ENCODE measurements at regions not wholly inside any gene's neighbourhood (a gene's known extent, or its start where the extent isn't known, plus 50 kb on each side); places are given as distances from the start of the nearest gene placed in this dataset.

DNA sequence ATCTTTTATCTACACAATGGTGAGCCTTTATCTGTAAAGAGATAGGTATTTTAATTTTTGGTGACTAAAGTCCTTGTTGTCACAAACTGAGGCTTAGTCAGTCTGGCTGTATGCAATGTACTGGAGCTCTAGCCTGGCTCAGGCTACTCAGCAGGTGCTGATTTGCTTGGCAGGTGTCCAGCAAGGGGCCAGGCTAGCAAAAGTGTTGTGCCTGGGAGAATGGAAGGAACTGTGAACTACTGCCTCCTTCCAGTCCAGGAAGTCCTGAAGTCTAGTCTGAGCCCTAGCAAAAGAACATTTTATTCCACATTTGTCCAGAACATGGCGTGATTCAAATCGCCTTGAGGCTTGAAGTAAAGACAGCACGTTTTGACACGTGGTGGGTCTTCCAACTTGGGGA, 260.5 kb downstream of the CCDC85A start:
- H3K4me3 ChIP-seq (ENCODE audit: low read length in 2 of 2) = no peak overlapping the region
- no peaks in the 10 kb centered on the region for H3K4me1 ChIP-seq (ENCODE audit: control insufficient read depth, insufficient read depth, low read length)
- H3K27me3 ChIP-seq (ENCODE audit: control insufficient read depth in 1 of 2, insufficient read depth in 2 of 2, low read length in 2 of 2) = no peaks in the 10 kb centered on the region
- H3K36me3 ChIP-seq (ENCODE audit: control insufficient read depth in 2 of 2, insufficient read depth in 2 of 2, low read length in 2 of 2) = no peaks in the 10 kb centered on the region
- H3K27ac ChIP-seq (ENCODE audit: low read length) = no peak overlapping the region
- no peaks in the 10 kb centered on the region for H3K9me3 ChIP-seq (ENCODE audit: control insufficient read depth in 2 of 2, low read length in 2 of 2)
- no peak overlapping the region for H3K9ac ChIP-seq (ENCODE audit: low read length in 2 of 2)

DNA sequence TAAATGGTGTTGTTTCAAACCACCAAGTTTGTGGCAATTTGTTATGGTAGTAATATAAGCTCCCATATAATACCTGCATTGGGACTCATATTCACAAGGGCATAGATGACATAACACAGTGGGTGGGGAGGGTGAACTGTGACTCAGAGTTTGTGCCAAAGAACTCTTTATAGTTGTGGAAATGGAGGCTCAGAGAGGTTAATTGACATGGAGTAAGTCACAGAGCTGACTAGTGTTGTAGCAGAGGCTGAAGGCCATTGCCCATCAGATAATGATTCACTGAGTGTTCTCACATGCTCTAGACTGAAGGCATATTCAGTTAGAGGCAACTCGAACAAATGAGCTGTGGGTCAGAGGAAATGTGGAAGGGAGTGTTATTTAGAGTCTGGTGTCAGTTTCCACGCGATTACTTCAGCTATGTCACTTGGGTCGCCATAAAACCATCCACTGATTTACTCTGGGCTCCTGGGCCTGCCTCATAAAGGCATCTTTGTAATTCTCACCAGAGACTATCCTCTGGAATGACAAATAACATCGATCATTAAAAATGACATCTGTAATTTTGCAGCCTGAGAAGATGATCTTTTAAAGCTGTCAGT, 264.7 kb downstream of the CCDC85A start:
- no peaks in the 10 kb centered on the region for H3K9me3 ChIP-seq (ENCODE audit: control insufficient read depth in 2 of 2, low read length in 2 of 2)
- no peaks in the 10 kb centered on the region for H3K36me3 ChIP-seq (ENCODE audit: control insufficient read depth in 2 of 2, insufficient read depth in 2 of 2, low read length in 2 of 2)
- no peak overlapping the region for H3K27ac ChIP-seq (ENCODE audit: low read length)
- H3K4me3 ChIP-seq (ENCODE audit: low read length in 2 of 2) = no peak overlapping the region
- no peaks in the 10 kb centered on the region for H3K4me1 ChIP-seq (ENCODE audit: control insufficient read depth, insufficient read depth, low read length)
- no peaks in the 10 kb centered on the region for H3K27me3 ChIP-seq (ENCODE audit: control insufficient read depth in 1 of 2, insufficient read depth in 2 of 2, low read length in 2 of 2)
- H3K9ac ChIP-seq (ENCODE audit: low read length in 2 of 2) = no peak overlapping the region

DNA sequence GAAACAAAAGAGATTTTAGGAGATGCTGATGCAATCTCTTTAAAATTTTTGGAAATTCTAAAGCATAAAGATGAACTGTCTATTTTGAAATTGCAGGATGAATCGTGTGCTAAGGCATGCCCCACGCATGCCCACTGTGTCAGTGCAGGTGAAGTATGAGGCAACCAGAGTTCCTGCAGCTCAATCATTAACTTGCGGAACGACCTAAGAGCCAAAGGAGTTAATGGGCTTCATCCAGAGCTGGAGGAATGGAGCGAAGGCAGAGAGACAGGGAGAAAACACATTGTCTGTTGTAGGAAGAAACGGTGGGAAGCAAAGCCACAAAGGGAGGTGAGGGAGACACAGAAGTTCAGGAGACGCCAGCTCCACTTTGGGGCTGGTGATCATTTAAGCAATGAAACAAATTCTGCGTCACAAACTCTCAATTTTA, 265.2 kb downstream of the CCDC85A start:
- no peak overlapping the region for H3K4me3 ChIP-seq (ENCODE audit: low read length in 2 of 2)
- no peaks in the 10 kb centered on the region for H3K4me1 ChIP-seq (ENCODE audit: control insufficient read depth, insufficient read depth, low read length)

DNA sequence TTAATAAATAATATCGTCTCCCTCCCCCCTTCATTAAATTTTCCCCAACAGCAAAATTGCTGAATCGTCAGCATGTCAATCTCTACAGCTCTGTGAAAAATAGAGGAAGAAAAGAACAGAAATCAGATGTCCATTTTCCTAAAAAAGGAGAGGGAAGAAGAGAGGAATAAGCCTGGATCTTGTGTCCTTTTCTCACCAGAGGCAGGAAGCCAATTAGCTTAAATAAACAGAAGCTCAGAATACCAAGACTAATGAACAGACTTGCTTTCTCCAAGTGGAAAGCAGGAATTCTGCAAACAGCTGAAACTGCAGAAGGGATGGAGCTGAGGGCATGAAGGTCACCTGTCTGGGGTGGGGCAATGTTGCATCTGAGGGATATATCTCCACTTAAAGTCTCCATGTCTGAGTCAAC, 265.7 kb downstream of the CCDC85A start:
- H3K9me3 ChIP-seq (ENCODE audit: control insufficient read depth in 2 of 2, low read length in 2 of 2) = no peaks in the 10 kb centered on the region
- H3K27ac ChIP-seq (ENCODE audit: low read length) = no peak overlapping the region
- H3K36me3 ChIP-seq (ENCODE audit: control insufficient read depth in 2 of 2, insufficient read depth in 2 of 2, low read length in 2 of 2) = no peaks in the 10 kb centered on the region
- no peak overlapping the region for H3K9ac ChIP-seq (ENCODE audit: low read length in 2 of 2)
- H3K4me3 ChIP-seq (ENCODE audit: low read length in 2 of 2) = no peak overlapping the region
- no peaks in the 10 kb centered on the region for H3K4me1 ChIP-seq (ENCODE audit: control insufficient read depth, insufficient read depth, low read length)
- H3K27me3 ChIP-seq (ENCODE audit: control insufficient read depth in 1 of 2, insufficient read depth in 2 of 2, low read length in 2 of 2) = no peaks in the 10 kb centered on the region

More for the DNA sequence above, 265.2 kb downstream of the CCDC85A start:
- Histone ChIP-seq H3K9ac (ENCODE audit: low read length in 2 of 2) (no peak overlapping the region), H3K27me3 (ENCODE audit: control insufficient read depth in 1 of 2, insufficient read depth in 2 of 2, low read length in 2 of 2) (no peaks in the 10 kb centered on the region), H3K36me3 (ENCODE audit: control insufficient read depth in 2 of 2, insufficient read depth in 2 of 2, low read length in 2 of 2) (no peaks in the 10 kb centered on the region), H3K27ac (ENCODE audit: low read length) (no peak overlapping the region), H3K9me3 (ENCODE audit: control insufficient read depth in 2 of 2, low read length in 2 of 2) (no peaks in the 10 kb centered on the region)

DNA sequence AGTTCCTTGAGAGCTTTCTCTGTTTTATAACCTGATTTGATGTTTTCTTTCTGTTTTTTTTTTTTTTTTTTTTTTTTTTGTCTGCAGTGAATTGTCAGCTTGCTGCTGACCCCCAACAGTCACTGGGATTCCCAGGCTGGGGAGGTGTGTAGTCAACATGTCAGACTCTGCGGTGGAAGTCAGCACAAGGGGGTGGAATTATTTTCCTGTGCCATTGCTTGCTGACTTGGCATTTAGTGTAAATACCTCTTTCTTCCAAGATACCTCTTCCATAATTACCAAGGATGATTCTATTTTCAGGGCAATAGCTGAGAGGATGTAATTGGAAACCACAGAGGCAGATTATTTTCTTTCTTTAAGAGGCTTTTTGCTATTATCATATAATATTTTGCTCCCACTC, 266.3 kb downstream of the CCDC85A start:
- Histone ChIP-seq H3K9me3 (ENCODE audit: control insufficient read depth in 2 of 2, low read length in 2 of 2) (no peaks in the 10 kb centered on the region), H3K4me3 (ENCODE audit: low read length in 2 of 2) (no peak overlapping the region), H3K9ac (ENCODE audit: low read length in 2 of 2) (no peak overlapping the region), H3K27me3 (ENCODE audit: control insufficient read depth in 1 of 2, insufficient read depth in 2 of 2, low read length in 2 of 2) (no peaks in the 10 kb centered on the region), H3K27ac (ENCODE audit: low read length) (no peak overlapping the region), H3K4me1 (ENCODE audit: control insufficient read depth, insufficient read depth, low read length) (no peaks in the 10 kb centered on the region), H3K36me3 (ENCODE audit: control insufficient read depth in 2 of 2, insufficient read depth in 2 of 2, low read length in 2 of 2) (no peaks in the 10 kb centered on the region)

DNA sequence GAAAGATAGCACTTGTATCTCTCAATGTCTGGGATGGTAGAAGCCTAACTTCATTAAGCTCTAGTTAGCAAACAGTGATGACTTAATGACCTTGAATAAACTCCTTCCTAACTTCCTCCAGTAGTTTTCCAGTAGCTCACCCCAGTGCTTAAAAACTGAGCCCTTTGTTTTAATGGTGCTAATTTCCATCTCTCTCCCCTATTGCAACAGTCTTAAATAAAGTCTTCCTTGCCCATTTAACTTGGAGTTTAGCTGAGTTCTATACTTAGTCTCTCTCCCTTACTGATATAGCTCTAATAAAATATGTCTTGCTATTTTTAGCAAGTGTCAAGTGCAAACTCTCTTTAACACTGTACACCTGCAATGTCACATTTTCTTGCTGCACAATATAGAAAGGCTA, 267.0 kb downstream of the CCDC85A start:
- Histone ChIP-seq H3K4me1 (ENCODE audit: control insufficient read depth, insufficient read depth, low read length) (no peaks in the 10 kb centered on the region), H3K4me3 (ENCODE audit: low read length in 2 of 2) (no peak overlapping the region), H3K9me3 (ENCODE audit: control insufficient read depth in 2 of 2, low read length in 2 of 2) (no peaks in the 10 kb centered on the region), H3K27me3 (ENCODE audit: control insufficient read depth in 1 of 2, insufficient read depth in 2 of 2, low read length in 2 of 2) (no peaks in the 10 kb centered on the region), H3K27ac (ENCODE audit: low read length) (no peak overlapping the region), H3K9ac (ENCODE audit: low read length in 2 of 2) (no peak overlapping the region), H3K36me3 (ENCODE audit: control insufficient read depth in 2 of 2, insufficient read depth in 2 of 2, low read length in 2 of 2) (no peaks in the 10 kb centered on the region)

DNA sequence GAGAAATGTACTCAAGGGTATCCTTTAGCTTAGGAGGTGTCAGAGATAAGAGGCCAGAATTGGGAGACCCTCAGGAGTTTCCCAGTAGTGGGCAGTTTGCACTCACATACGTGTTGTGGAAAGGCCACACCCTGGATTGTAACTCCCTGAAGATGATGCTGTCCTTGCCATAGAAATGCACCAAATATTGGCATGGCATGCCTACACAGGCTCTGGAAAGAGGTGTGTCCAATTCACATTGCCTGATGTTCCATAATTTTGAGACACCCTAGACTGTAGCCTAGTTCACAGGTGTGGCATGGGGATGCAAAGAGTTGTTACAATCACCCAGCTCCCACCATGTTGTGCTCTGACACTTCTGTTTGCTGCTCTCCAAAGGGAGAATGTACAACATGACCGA, 271.9 kb downstream of the CCDC85A start:
- Histone ChIP-seq H3K9ac (ENCODE audit: low read length in 2 of 2) (no peak overlapping the region), H3K36me3 (ENCODE audit: control insufficient read depth in 2 of 2, insufficient read depth in 2 of 2, low read length in 2 of 2) (no peaks in the 10 kb centered on the region), H3K27me3 (ENCODE audit: control insufficient read depth in 1 of 2, insufficient read depth in 2 of 2, low read length in 2 of 2) (no peaks in the 10 kb centered on the region), H3K4me1 (ENCODE audit: control insufficient read depth, insufficient read depth, low read length) (no peaks in the 10 kb centered on the region), H3K27ac (ENCODE audit: low read length) (no peak overlapping the region), H3K9me3 (ENCODE audit: control insufficient read depth in 2 of 2, low read length in 2 of 2) (no peaks in the 10 kb centered on the region), H3K4me3 (ENCODE audit: low read length in 2 of 2) (no peak overlapping the region)

DNA sequence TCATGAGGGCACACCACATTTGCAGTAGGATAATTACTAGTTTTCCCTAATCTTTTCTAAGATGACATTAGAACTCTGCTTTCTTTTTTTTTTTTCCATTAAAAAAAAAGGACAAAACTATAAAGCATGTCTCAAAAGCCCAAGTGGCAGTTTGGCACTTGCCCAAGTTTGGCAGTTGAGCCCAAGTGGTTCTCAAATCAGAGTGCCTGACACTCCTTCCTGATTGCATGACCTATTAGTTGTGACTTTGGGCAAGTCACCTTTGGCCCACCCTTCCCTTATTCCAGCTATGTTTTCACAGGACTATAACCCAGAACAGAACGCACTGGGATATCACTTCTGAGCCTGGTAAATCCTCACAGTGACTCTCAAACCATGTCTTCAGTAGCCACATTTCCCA, 273.0 kb downstream of the CCDC85A start:
- Histone ChIP-seq H3K36me3 (ENCODE audit: control insufficient read depth in 2 of 2, insufficient read depth in 2 of 2, low read length in 2 of 2) (no peaks in the 10 kb centered on the region), H3K27ac (ENCODE audit: low read length) (no peak overlapping the region), H3K9me3 (ENCODE audit: control insufficient read depth in 2 of 2, low read length in 2 of 2) (peaks cover 0 to 3% of the 10 kb centered on the region in 2 donors), H3K9ac (ENCODE audit: low read length in 2 of 2) (no peak overlapping the region), H3K27me3 (ENCODE audit: control insufficient read depth in 1 of 2, insufficient read depth in 2 of 2, low read length in 2 of 2) (no peaks in the 10 kb centered on the region), H3K4me3 (ENCODE audit: low read length in 2 of 2) (no peak overlapping the region), H3K4me1 (ENCODE audit: control insufficient read depth, insufficient read depth, low read length) (no peaks in the 10 kb centered on the region)

DNA sequence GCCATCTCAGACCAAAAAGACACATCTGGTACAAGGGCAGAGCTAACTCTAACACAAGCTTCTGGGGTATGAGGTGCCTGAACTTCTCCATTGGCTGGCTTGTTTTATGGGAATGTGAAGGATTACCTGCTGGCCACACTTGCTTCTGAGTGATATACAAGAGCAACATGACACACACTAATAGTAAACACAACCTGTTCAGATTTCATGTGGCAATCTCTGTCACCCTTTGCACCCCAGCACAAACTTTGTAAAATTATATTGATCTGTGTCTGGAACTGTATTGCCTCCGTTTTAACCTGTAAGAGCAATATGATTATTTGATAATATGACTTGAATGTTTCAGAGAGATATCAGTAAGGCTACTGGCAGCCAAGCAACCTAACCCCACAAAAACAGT, 276.7 kb downstream of the CCDC85A start:
- H3K27me3 ChIP-seq (ENCODE audit: control insufficient read depth in 1 of 2, insufficient read depth in 2 of 2, low read length in 2 of 2) = no peaks in the 10 kb centered on the region
- no peak overlapping the region for H3K27ac ChIP-seq (ENCODE audit: low read length)
- no peak overlapping the region for H3K4me3 ChIP-seq (ENCODE audit: low read length in 2 of 2)
- peaks cover 0 to 3% of the 10 kb centered on the region in 2 donors for H3K9me3 ChIP-seq (ENCODE audit: control insufficient read depth in 2 of 2, low read length in 2 of 2)
- H3K36me3 ChIP-seq (ENCODE audit: control insufficient read depth in 2 of 2, insufficient read depth in 2 of 2, low read length in 2 of 2) = no peaks in the 10 kb centered on the region
- no peaks in the 10 kb centered on the region for H3K4me1 ChIP-seq (ENCODE audit: control insufficient read depth, insufficient read depth, low read length)
- H3K9ac ChIP-seq (ENCODE audit: low read length in 2 of 2) = no peak overlapping the region

DNA sequence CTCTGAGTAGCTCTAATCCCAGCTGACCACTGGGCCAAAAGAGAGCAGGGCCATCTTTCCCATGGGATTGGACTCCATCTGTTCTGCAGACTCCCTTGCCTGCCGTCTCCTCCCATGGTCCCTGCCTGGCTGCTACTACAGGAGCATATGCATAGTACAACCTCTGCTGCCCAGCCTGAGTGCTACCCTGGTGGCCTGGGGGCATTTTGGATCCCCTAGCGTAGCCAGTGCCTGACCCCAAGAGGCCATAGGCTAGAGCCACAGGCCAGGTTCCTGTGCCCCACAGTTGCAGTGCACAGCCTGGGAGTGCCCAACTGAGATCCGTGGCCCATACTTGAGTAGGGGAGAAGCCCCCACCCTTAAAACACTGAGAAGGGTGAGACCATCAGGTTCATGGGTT, 280.3 kb downstream of the CCDC85A start:
- Histone ChIP-seq H3K36me3 (ENCODE audit: control insufficient read depth in 2 of 2, insufficient read depth in 2 of 2, low read length in 2 of 2) (no peaks in the 10 kb centered on the region), H3K4me3 (ENCODE audit: low read length in 2 of 2) (no peak overlapping the region), H3K9me3 (ENCODE audit: control insufficient read depth in 2 of 2, low read length in 2 of 2) (peaks cover 0 to 3% of the 10 kb centered on the region in 2 donors), H3K27ac (ENCODE audit: low read length) (no peak overlapping the region), H3K27me3 (ENCODE audit: control insufficient read depth in 1 of 2, insufficient read depth in 2 of 2, low read length in 2 of 2) (no peaks in the 10 kb centered on the region), H3K4me1 (ENCODE audit: control insufficient read depth, insufficient read depth, low read length) (no peaks in the 10 kb centered on the region), H3K9ac (ENCODE audit: low read length in 2 of 2) (no peak overlapping the region)

DNA sequence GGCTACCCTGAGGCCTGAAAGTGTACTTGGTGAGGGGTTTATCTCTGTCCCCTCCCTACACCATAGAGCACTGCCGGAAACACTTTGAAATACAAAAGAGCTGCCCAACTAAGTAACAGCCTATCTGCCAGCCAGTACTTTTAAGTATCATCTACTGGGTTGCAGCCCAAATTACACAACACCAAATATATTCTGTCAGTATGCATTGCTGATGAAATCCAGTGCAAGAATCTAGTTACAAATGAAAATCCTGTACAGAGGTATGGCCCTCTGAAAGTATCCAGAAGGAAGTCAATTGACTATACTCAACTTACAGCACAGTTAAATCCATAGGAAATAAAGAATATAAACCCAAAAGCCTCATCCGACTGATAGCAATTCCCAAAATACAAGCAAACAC, 280.8 kb downstream of the CCDC85A start:
- no peak overlapping the region for H3K4me3 ChIP-seq (ENCODE audit: low read length in 2 of 2)
- no peaks in the 10 kb centered on the region for H3K4me1 ChIP-seq (ENCODE audit: control insufficient read depth, insufficient read depth, low read length)
- no peaks in the 10 kb centered on the region for H3K27me3 ChIP-seq (ENCODE audit: control insufficient read depth in 1 of 2, insufficient read depth in 2 of 2, low read length in 2 of 2)
- H3K9me3 ChIP-seq (ENCODE audit: control insufficient read depth in 2 of 2, low read length in 2 of 2) = peaks cover 0 to 3% of the 10 kb centered on the region in 2 donors
- no peaks in the 10 kb centered on the region for H3K36me3 ChIP-seq (ENCODE audit: control insufficient read depth in 2 of 2, insufficient read depth in 2 of 2, low read length in 2 of 2)
- no peak overlapping the region for H3K27ac ChIP-seq (ENCODE audit: low read length)
- no peak overlapping the region for H3K9ac ChIP-seq (ENCODE audit: low read length in 2 of 2)

Data from stomach smooth muscle (tissue), 2 donors.